T47D (cell line): ENCODE measurements at regions not wholly inside any gene's neighbourhood (a gene's known extent, or its start where the extent isn't known, plus 50 kb on each side); places are given as distances from the start of the nearest gene placed in this dataset.
"Not testable (repeated sequence)": the region's sequence is repeated elsewhere in the genome, so short reads cannot be mapped to it uniquely, and the experiment has no call there.

ENCODE experiments used
- DNase-seq, 2 experiments: peaks; one replicate each; pipeline versions ENCODE4 v3.0.0 to v3.0.0-alpha.2; 2011 to 2012; ENCODE audit warnings: low read depth in 1 of 2, low spot score in 1 of 2
- JUND ChIP-seq: IDR thresholded peaks from 2 replicates; pipeline ENCODE4 v1.6.1; 2012; ENCODE audit warnings: low read depth
- in situ Hi-C: cut with HindIII; loops from 2 replicates; pipeline ENCODE4 v1.10.0; 2016; ENCODE audit warnings: low sequenced_read_pairs, low pct_unique_long_range_greater_than_20kb

DNA sequence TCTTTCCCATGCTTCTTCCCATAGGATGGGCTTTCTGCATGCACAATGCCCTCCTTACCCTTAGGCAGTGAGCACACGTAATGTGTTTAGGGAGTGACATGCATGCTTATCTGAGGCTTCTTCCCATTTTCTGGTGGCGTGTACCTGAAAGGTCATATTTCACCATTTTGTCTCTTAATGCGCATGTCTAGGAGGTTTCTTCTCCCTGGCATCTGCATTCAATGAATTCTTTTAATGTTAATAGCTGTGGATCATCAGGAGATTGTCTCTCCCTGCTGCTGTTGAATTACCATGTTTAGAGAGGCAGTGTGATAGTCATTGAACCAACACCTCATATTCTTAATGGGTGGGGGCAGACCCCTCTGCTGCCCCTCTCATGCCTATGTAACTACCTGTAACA, 205.6 kb upstream of the SGO1 start:
- DNase-seq, result no peak
- TF ChIP-seq JUND, result no peak
- in situ Hi-C loops, result no loop called here

DNA sequence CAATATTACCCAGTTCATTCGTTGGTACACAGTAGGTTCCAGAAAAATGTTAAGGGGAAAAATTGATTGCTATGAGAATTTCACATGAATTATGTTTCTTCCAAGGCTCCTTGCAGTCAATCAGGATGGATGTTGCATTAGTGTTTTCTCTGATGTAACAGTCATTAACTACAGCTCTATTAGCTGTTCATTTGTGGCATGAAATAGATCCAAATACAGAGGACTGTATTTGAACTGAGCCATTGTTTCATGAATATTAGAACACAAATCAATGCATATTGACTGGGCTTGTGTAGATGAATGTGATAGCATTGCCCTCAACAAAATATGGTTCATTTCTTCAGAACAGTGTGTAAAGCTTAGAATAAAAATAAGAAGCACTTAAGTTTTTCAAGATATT, 203.0 kb upstream of the SGO1 start:
- DNase-seq, result no peak
- no peak for TF ChIP-seq JUND
- in situ Hi-C loops, result no loop called here

DNA sequence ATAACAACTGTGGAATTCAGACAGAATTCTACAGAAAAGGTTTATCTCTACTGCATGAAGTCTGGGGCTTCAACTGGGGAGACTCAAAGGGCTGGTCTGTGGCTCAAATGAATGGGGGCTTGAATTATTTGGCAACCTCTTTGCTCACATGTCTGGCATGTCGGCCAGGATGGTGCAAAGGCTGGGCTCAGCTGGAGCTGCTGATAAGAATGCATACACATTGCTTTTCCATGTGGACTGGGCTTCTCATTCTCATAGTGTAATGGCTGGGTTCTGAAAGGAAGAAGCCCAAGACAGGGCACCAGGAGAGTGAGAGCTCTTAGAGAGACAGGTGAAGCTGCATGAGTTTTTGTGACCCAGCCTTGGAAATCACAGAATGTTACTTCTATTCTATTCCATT, 194.3 kb upstream of the SGO1 start:
- in situ Hi-C loops, result no loop called here
- no peak for DNase-seq
- TF ChIP-seq JUND, result no peak

DNA sequence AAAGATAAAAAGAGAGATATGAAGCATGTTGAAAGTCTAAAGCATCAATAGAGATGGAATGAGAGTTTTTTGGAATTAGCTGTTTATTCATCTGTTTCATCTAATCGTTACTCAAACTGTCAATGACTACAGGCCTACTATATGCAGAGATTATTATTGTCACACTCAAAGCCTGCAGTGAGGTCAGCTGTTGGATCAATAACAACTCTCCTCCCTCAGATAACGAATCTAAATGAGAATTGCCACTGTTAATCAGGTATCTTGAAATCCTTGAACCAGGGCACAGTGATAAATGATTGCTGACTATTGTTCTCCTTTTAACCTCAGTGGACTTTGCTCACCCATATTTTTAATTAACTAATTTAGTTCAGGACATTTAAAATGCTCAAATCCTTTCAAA, 192.3 kb upstream of the SGO1 start:
- TF ChIP-seq JUND, result no peak
- DNase-seq, result no peak
- in situ Hi-C loops, result no loop called here

DNA sequence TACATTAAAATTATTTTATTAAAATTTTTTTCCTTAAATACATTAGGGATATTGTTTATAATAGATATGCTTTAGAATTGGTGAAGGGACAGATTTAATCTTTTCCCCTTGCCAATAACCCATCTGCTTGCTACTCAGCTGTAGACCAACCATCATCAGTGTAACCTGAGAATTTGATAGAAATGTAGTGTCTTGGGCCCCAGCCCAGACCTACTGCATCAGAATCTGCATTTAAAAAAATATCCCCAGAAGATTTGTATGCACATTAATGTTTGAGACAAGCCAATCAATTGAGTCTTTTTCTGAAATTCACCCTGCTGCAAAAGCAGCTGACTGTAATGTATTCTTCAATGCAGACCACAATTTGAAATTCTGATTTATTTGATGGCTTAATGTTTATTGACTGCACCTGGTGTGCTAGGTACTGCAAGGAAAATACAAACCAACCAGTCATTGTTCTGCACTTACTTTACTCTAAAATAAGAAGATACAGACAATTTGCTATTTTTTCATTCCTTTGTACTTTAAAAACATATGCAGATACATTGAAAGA, 190.7 kb upstream of the SGO1 start:
- in situ Hi-C loops, result no loop called here
- no peak for DNase-seq
- no peak for TF ChIP-seq JUND

DNA sequence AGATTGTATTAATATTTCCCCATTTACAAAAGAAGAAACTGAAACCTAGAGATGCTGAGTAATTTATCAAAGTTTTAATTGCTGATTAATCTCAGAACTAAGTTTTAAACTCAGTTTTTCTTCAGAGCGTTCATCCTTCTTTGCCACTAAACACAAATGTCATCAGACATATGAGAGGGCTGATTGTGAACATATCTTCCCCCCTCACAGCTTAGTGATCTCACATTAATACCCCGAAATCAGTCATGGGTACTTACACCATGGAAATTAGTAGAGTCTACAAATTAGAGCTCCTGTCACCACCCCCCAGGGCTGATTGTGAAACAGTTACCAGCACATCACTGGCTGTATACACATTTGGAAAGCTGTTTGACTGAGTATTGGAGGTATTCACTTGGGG, 189.3 kb upstream of the SGO1 start:
- in situ Hi-C loops, result no loop called here
- no peak for DNase-seq
- TF ChIP-seq JUND, result no peak

DNA sequence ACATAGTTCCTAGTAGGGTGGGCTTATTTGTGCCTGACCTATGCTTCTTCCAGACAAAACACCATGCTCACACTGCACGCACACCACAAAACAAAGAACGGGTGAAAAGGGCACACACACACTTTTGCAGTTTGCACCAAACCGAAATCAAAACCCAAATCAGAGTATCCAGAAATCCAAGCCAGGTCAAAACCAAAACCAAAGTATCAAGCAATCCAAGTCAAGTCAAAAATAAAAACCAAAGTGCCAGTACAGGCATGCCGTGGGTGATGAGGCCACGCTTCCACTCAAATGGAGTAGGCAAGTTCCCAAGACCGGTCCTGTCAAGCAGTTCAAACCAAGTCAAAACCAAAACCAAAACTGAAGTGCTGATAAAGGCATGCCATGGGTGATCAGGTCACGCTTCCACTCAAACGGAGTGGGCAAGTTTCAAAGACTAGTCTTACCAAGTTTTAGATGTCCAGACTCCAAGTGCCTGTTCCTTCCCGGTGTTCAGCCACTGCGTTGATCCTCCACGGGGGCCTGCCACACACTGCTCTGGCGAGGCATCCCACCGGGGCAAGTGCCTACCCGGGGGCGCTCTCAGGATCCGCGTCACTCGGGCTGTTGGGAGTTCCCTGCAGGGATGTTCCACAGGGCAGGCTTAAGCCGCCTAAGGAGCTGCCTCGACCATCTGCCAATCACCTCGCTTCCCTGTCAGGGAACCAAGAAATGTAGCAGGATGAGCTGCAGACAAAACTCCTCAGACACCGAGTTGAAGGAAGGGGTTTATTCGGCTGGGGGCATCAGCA, 184.5 kb upstream of the SGO1 start:
- DNase-seq, in situ Hi-C loops: not testable (repeated sequence)

DNA sequence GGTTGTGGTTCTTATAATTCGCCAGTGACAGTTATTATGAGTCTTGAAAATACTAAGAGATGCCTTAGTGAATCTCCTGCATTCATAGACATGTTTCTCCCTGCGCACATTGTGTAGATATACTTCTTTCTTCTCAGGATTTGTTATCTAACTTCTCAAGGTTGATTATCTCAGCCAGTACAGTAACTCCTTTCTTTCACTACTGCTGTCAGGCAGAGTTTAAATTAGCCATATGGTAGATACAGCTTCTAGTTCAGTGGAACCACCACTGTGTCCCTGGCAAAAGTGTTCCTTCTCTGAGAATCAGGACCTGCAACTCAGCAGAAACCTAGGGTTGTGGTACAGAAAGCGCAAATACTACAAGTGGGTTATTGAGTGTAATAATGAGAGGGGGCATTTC, 175.0 kb upstream of the SGO1 start:
- in situ Hi-C loops, result no loop called here
- no peak for DNase-seq
- TF ChIP-seq JUND, result no peak

DNA sequence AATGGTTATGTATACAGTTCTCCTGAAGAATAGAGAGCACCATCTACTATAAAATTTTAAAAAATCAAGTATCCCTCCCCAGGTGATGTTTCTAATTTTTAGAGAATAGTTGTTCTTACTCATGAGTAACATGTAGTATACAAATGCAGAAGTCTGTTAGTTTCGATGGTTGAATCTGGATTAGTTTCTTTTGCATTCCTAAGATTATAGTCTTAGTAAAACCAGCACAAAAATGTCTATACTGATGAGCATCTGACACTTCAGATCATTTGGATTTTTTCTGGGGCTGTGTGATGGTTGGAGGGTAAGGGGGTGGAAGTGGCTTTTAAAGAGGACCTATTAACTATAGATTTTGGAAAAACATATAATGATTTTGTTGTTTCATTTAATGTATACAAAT, 167.3 kb upstream of the SGO1 start:
- no peak for TF ChIP-seq JUND
- no peak for DNase-seq
- in situ Hi-C loops, result no loop called here

DNA sequence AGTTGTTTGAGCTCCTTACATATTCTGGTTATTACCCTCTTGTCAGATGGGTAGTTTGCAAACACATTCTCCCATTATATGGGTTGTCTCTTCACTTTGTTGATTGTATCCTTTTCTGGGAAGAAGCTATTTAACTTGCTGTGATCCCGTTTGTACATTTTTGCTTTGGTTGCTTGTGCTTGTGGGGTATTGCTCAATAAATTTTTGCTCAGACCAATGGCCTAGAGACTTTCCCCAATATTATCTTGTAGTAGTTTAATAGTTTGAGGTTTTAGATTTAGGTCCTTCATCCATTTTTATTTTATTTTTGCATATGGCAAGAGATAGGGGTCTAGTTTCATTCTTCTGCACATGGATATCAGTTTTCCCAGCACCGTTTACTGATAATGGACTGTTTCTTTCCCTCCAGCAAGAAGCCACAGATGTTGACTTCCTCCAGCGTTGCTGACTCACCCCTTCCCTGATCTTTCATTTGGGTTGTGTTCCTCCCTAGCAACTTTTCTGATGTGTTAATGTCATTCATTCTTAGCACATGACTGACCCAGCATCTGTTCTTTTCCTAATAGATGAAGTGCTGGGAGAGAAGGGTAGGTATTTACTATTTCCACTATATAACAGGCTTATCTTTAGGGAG, 166.7 kb upstream of the SGO1 start:
- in situ Hi-C loops, result no loop called here
- DNase-seq, result no peak
- TF ChIP-seq JUND, result no peak

DNA sequence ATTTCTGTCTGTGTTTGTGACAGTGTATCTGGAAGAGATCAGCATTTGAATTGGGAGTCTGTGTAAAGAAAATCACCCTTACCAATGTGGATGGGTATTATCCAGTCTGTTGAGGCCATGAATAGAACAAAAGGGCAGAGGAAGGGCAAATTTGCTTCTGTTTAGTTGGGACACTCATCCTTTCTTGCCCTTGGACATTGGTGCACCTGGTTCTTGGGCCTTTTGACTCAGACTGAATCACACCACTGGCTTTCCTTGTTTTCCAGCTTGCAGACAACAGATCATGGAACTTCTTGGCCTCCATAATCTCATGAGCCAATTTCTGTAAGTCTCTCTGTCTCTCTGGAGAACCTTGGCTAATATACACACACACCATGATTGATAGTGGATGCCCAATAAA, 164.4 kb upstream of the SGO1 start:
- no peak for TF ChIP-seq JUND
- in situ Hi-C loops, result no loop called here
- DNase-seq, result no peak

DNA sequence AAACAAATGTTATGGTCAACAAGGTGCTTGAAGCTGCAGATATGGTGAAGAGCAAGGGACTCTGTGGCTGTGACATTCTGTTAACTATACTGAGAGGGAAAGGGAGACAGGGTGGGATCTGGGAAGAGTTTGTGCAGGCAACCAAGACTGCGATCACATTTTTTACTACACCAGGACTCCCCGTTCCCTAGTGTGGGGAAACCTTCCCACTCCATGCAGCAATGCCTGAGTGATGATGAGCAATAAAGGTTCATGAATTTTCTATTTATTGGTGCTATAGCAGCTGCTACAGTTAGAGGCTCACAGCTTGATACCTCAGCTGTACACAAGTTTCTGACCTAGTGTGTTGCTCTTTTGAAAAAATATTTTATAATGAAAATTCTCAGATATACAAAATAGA, 160.9 kb upstream of the SGO1 start:
- in situ Hi-C loops, result no loop called here
- TF ChIP-seq JUND, result no peak
- no peak for DNase-seq

DNA sequence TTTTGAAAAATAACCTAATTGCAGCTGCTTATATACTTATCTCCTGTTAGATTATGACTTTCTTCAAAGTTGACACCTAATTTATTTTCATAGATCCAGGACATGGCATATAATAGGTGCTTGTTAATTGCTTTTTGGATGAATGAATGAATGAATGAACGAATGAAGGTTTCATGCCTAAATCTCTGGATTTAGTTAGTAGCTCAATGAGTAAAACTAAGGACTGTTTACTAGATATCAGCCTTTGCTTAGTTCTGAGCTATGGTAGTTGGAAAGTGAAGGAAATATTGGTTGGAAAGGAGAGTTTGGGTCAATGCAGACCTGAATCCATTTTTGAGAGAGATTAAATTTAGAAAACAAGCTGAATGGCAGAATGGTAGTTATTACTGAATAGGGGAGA, 160.4 kb upstream of the SGO1 start:
- in situ Hi-C loops, result no loop called here
- TF ChIP-seq JUND, result no peak
- DNase-seq, result no peak
